Fibroblast of pulmonary artery (primary cell): ENCODE measurements at regions not wholly inside any gene's neighbourhood (a gene's known extent, or its start where the extent isn't known, plus 50 kb on each side); places are given as distances from the start of the nearest gene placed in this dataset.

Source experiments
- DNase-seq: peaks from one replicate; pipeline ENCODE4 v3.0.0-alpha.2; 2010; ENCODE audit warnings: low read depth
- H3K4me3 ChIP-seq: replicated peaks from 2 replicates; pipeline ENCODE4 v1.5.1; 2011; ENCODE audit warnings: low read depth, mild to moderate bottlenecking, control low read depth, low read length, moderate library complexity
- CTCF ChIP-seq: IDR thresholded peaks from 2 replicates; pipeline ENCODE4 v1.5.1; 2011; ENCODE audit warnings: mild to moderate bottlenecking, control low read depth, low read length, inconsistent platforms; ENCODE audit errors: missing control alignments

- TF ChIP-seq CTCF: no peak
- DNase-seq: no peak
- H3K4me3 ChIP-seq: no peak overlapping the region
Measured at GRCh38 chr3:146881966-146882760, 277.0 kb upstream of the PLSCR5 start.

GRCh38 chr3:146881356-146881755, 276.2 kb upstream of the PLSCR5 start:
- H3K4me3 ChIP-seq: no peak overlapping the region
- no peak for DNase-seq
- TF ChIP-seq CTCF: no peak

- TF ChIP-seq CTCF: no peak
- no peak overlapping the region for H3K4me3 ChIP-seq
- no peak for DNase-seq
Measured at GRCh38 chr3:146873748-146874147, 268.6 kb upstream of the PLSCR5 start.

- TF ChIP-seq CTCF: no peak
- no peak overlapping the region for H3K4me3 ChIP-seq
- no peak for DNase-seq
Measured at GRCh38 chr3:146865175-146865755, 260.1 kb upstream of the PLSCR5 start.

GRCh38 chr3:146861262-146861661, 256.1 kb upstream of the PLSCR5 start:
- H3K4me3 ChIP-seq: no peak overlapping the region
- DNase-seq: no peak
- TF ChIP-seq CTCF: no peak

- no peak overlapping the region for H3K4me3 ChIP-seq
- no peak for DNase-seq
- TF ChIP-seq CTCF: no peak
Measured at GRCh38 chr3:146854523-146854922, 249.4 kb upstream of the PLSCR5 start.

- DNase-seq: no peak
- H3K4me3 ChIP-seq: no peak overlapping the region
- no peak for TF ChIP-seq CTCF
Measured at GRCh38 chr3:146851665-146852064, 246.5 kb upstream of the PLSCR5 start.
